GM12873 (cell line): ENCODE measurements at regions not wholly inside any gene's neighbourhood (a gene's known extent, or its start where the extent isn't known, plus 50 kb on each side); places are given as distances from the start of the nearest gene placed in this dataset.

Experiments used
- TF ChIP-seq, protein P1 (sequence below): IDR thresholded peaks from 2 replicates; pipeline ENCODE4 v1.5.1; 2012; ENCODE audit warnings: low read depth, mild to moderate bottlenecking, moderate library complexity, low read length, control low read depth; ENCODE audit not compliant: insufficient read depth; ENCODE audit errors: missing control alignments

DNA sequence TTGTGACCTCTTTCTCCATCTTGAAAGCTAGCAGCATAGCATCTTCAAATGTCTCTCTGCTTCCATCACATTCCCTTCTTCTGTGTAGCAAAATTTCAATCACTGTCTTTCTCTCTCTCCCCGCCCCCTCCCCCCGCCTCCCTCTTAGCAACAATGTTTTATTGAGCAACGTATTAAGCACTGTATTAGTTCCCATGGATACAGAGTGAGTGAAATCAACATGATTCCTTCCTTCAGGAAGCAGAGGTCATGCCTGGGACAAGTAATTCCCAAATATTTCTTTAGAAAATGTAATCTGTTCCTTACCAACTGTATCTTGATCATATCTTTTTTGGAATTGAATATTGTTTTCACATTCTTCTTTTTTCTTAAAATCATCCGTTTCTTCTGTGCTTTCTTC lies 373.7 kb upstream of the NECTIN3 start:
- TF ChIP-seq, protein P1, sequence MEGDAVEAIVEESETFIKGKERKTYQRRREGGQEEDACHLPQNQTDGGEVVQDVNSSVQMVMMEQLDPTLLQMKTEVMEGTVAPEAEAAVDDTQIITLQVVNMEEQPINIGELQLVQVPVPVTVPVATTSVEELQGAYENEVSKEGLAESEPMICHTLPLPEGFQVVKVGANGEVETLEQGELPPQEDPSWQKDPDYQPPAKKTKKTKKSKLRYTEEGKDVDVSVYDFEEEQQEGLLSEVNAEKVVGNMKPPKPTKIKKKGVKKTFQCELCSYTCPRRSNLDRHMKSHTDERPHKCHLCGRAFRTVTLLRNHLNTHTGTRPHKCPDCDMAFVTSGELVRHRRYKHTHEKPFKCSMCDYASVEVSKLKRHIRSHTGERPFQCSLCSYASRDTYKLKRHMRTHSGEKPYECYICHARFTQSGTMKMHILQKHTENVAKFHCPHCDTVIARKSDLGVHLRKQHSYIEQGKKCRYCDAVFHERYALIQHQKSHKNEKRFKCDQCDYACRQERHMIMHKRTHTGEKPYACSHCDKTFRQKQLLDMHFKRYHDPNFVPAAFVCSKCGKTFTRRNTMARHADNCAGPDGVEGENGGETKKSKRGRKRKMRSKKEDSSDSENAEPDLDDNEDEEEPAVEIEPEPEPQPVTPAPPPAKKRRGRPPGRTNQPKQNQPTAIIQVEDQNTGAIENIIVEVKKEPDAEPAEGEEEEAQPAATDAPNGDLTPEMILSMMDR, result no peak

DNA sequence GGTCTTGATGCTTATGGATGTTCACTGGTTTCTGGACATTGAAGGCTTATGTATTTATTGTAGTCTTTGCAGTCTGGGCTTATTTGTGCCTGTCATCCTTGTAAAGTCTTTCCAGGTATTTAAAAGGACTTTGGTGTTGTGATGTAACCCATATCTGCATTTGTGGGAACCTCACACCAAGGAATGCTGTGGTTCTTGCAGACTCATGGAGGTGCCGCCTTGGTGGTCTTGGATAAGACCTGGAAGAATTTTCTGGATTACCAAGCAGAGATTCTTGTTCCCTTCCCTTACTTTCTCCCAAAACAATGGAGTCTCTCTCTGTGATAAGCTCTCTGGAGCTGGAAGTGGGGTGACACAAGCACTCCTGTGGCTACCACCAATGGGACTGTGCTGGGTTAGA lies 363.5 kb upstream of the NECTIN3 start:
- TF ChIP-seq, protein P1, result no peak

GRCh38 chr3:110710156-110710555 lies 361.5 kb upstream of the NECTIN3 start:
- TF ChIP-seq, protein P1, result no peak

- TF ChIP-seq, protein P1, result no peak
These were observed 361.0 kb upstream of the NECTIN3 start for GRCh38 chr3:110710603-110711002.

DNA sequence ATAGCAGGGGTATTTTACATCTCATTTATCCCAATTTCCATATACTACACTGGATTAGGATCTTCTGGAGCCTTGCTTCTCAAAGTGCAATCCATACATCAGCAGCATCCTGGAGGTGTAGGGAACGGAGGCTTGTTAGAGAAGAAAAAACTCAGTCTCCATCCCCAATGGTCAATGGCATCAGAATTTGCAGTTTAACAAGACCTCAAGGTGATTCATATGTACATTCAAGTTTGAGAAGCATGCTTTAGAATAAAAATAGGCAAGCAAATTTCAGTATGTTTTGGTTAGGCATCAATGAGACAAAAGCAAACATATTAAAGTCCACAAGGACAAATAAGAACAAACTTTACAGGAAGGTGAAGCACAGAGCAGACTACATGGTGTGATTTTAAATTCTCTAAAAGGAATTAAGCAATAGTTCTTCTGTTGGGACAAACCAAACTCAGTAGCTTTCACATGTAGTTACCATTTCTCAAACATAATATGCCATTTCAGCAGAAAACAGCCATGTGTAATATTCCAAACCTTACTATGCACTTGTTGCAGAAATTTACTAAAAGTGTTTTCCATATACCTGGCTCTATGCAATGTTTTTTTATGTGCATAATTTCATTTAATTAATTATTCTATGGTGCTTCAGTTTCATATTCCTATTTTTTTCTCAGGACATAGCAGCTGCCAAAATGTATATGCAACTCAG lies 360.3 kb upstream of the NECTIN3 start:
- TF ChIP-seq, protein P1, result no peak

DNA sequence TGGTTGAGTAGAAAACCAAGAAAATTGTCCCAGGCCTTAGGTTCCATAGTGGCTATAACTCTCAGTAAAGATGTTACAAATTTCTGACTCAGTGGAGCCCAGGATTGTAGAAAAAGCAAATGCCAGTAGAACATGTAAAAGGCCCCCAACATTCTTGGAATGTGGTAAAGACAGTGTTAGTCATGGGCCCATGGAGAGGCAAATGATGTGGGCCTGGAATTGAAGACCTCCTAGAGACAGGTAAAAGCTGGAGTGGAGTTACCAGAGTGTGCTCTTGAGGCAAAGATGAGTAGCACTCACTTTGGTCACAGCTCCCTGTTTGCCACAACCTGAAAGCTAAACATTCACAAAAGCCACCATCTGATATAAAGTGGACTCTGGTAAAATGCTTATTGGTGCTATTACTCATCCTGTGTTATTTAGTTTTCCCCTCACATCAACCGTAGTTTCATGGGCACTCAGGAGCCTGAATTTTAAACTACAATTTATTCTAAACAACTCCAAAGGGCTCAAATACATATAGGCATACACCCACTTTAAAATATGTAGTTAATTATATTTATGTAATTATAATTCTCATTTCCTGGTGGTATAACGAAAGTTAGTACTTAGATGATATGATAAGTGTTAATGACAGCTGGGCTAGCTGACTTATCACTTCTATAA lies 359.6 kb upstream of the NECTIN3 start:
- TF ChIP-seq, protein P1, result no peak

DNA sequence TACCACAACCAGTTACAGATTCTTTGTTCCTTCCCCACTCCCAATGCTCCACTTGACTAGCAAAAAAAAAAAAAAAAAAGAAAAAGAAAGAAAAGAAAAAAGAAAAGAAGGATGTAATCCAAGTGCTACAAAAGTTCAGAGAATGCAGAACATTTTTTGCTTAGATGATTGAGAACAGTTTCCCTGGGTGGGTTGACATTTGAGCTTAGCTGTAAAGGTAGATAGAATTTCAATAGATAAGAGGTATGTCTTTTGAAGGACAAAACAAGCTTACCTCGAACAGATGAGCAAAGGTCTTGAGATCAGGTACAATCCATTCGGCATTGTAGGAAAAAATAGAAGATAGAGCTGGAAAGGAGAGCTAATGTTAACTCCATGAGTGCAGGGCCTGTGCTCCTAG lies 344.6 kb upstream of the NECTIN3 start:
- TF ChIP-seq, protein P1, result no peak
